Motor neuron (in vitro differentiated cells): ENCODE measurements at regions not wholly inside any gene's neighbourhood (a gene's known extent, or its start where the extent isn't known, plus 50 kb on each side); places are given as distances from the start of the nearest gene placed in this dataset.
"Not testable (repeated sequence)": the region's sequence is repeated elsewhere in the genome, so short reads cannot be mapped to it uniquely, and the experiment has no call there.

Experiments
- ATAC-seq, 8 experiments: fragments of 200-7000 bp; cut with Tn5 transposase; replicated peaks in 6 of 8; 2 replicates each; pipeline ENCODE4 v1.8.0; 2021; ENCODE audit warnings: mild to moderate bottlenecking in 8 of 8, moderate library complexity in 8 of 8
- H3K27ac ChIP-seq, 2 donors: fragments of 250-450 bp; sonication (Bioruptor Pico); 2 replicates each; pipeline ENCODE4 v1.9.0; 2021; ENCODE audit warnings: antibody characterized with exemption in 2 of 2, mild to moderate bottlenecking in 2 of 2, moderate library complexity in 1 of 2
- H3K4me1 ChIP-seq, 2 donors: fragments of 250-450 bp; sonication (Bioruptor Pico); replicated peaks in 1 of 2; 2 replicates each; pipeline ENCODE4 v1.6.1; 2021; ENCODE audit warnings: antibody characterized with exemption in 2 of 2, mild to moderate bottlenecking in 2 of 2, moderate library complexity in 1 of 2
- H3K4me3 ChIP-seq, 5 donors: fragments of 250-450 bp; sonication (Bioruptor Pico); 2 replicates each; pipeline ENCODE4 v1.9.0; 2021; ENCODE audit warnings: antibody characterized with exemption in 5 of 5, mild to moderate bottlenecking in 5 of 5, moderate library complexity in 4 of 5
- WGBS, 10 experiments: fragments of 450-650 bp; shearing (Covaris generic); methylation state at CpG; one replicate each; pipeline ENCODE4 v1.0.0; 2022; 5-methylcytosine and 5-hydroxymethylcytosine counted together
- in situ Hi-C, 9 experiments: fragments of 400-800 bp; cut with MboI; loops; one replicate each; pipeline ENCODE4 v1.15.0; 2021; ENCODE audit warnings: low sequenced_read_pairs in 9 of 9, low pct_unique_long_range_greater_than_20kb in 2 of 9; ENCODE audit not compliant: unreplicated experiment in 9 of 9

DNA sequence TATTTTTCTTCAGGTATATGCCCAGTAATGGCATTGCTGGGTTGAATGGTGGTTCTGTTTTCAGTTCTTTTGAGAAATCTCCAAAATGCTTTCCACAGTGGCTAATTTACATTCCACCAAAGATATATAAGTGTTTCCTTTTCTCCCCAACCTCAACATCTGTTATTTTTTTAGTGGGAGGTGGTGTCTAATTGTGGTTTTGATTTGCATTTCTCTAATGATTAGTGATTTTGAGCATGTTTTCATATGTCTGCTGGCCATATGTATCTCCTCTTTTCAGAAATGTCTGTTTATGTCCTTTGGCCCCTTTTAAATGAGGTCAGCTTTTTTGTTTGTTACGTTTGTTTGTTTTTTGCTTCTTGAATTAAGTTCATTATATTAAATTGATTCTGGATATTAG, 760.2 kb downstream of the KCNA4 start:
- in situ Hi-C loops = no loop called here
- ATAC-seq = peak in 1 of 8 experiments; percentile 60
- no peak overlapping the region for H3K27ac ChIP-seq
- no peaks in the 10 kb centered on the region for H3K4me1 ChIP-seq
- WGBS, 10 experiments = 0 to 10% (median 0%) methylated on average over 1 of the region's 1 CpG; no CpG with 5 or more reads in 2 of the 10 experiments
- no peak overlapping the region for H3K4me3 ChIP-seq

DNA sequence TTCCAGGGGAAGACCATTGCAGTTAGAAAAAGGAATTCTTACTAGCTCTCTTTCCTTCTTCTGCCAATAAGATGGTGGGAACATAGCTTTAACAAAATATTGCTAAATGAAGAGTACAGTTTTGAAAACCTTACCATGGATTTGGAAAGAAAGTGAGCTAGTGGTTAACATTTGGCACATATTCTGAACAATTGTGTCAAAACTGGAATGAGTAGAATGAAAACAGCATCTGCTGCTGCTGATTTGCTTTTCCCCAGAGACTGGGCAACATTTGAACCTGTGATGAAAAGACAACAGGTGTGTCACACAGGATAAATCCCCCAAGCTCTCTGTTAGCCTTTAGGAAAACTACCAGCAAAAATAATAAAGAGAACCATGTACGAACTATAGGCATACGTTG, 761.4 kb downstream of the KCNA4 start:
- 33 to 94% (median 79%) methylated on average over 1 to 2 of the region's 2 CpGs; no CpG with 5 or more reads in 2 of the 10 experiments for WGBS, 10 experiments
- Histone ChIP-seq H3K27ac (no peak overlapping the region), H3K4me3 (no peak overlapping the region), H3K4me1 (no peaks in the 10 kb centered on the region)
- ATAC-seq = no peak
- in situ Hi-C loops = no loop called here

DNA sequence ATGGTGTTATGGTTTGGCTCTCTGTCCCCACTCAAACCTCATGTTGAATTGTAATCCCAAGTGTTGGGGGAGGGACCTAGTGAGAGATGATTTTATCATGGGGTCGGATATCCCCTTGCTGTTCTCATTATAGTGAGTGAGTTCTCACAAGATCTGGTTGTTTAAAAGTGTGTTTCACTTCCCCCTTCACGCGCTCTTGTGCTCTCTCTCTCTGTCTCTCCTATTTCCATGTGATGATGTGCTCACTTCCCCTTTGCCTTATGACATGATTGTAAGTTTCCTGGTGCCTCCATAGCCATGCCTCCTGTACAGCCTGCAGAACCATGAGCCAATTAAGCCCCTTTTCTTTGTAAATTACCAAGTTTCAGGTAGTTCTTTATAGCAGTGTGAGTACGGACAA, 765.1 kb downstream of the KCNA4 start:
- Histone ChIP-seq H3K4me3 (no peak overlapping the region), H3K27ac (no peak overlapping the region), H3K4me1 (no peaks in the 10 kb centered on the region)
- 33 to 90% (median 74%) methylated on average over 1 to 4 of the region's 4 CpGs; no CpG with 5 or more reads in 1 of the 10 experiments for WGBS, 10 experiments
- in situ Hi-C loops = no loop called here
- ATAC-seq = no peak

DNA sequence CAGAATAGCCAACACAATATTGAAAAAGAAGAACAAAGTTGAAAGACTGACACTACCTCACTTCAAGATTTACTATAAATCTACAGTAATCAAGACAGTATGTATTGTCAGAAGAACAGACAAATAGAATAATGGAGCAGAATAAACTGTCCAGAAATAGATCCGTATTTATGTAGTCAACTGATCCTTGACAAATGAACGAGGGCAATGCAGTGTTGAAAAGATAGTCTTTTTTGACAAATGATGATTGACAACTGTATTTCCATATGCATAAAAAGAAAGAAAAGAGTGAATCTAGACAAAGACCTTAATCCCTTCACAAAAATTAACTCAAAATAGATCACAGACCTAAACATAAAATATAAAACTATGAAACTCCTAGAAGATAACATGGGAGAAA, 767.1 kb downstream of the KCNA4 start:
- WGBS, 10 experiments = 6 to 100% (median 71%) methylated on average over 1 to 2 of the region's 2 CpGs; no CpG with 5 or more reads in 1 of the 10 experiments
- in situ Hi-C loops = no loop called here
- ATAC-seq = no peak
- Histone ChIP-seq H3K4me1 (no peaks in the 10 kb centered on the region), H3K4me3 (no peak overlapping the region), H3K27ac (no peak overlapping the region)

DNA sequence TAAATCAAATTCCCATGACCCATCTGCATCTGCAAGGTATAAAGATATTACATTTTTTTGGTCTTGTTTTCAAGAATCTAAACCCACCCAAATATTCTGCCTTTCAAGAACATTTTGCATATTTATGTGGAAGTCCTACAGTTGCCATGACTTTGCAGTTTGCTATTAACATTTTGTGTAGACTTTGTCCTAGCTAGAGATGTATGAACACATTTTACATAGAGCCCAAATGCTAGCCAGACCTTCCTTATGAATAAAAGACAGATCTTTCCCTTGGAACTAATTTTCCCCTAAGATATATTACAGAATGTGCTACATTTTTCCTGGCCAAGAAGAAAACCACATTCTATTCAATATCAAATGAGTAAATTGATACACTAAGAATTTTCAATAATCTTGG, 772.5 kb downstream of the KCNA4 start:
- Histone ChIP-seq H3K4me1 (no peaks in the 10 kb centered on the region), H3K4me3 (no peak overlapping the region), H3K27ac (no peak overlapping the region)
- in situ Hi-C loops = no loop called here
- ATAC-seq = peak in 2 of 8 experiments; percentile 74 to 94

DNA sequence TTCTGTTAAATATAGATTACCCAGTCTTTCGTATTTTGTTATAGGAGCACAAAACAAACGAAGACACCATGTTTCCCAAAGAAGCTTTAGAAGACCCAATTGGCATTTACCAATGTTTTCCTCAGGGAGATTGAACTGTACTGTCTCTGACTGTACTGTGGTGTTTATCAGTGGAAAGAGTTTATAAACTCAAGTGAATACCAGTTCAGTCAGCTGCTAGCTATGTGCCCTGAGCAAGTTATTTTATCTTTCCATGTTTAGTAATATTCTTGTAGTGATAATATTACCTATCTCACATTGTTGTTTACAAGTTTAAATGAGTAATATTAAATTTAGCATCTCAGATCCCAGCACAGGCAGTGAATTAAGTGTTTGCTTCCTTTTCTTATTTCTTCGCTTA, 773.2 kb downstream of the KCNA4 start:
- ATAC-seq = no peak
- 26 to 100% (median 95%) methylated on average over 1 to 3 of the region's 3 CpGs; no CpG with 5 or more reads in 2 of the 10 experiments for WGBS, 10 experiments
- in situ Hi-C loops = no loop called here
- no peak overlapping the region for H3K4me3 ChIP-seq
- H3K4me1 ChIP-seq = no peaks in the 10 kb centered on the region
- no peak overlapping the region for H3K27ac ChIP-seq

DNA sequence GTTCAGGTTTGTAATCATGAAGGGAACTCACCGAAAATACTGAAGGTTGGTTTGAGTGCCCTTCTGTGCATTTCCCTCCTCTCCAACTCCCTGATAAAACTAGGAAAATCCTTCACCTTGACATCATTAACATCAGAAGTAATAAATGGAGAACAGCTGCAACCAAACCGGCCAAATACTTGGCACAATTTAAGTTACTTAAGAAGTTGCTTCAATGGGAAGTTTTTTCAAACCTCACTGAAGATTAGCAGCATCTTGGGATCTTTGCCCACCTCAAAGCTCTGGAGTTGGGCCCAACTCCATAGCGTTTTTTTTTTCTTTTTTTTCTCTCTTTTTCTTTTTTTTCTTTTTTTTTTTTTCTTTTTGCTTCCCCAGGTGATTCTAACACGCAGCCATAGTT, 784.8 kb downstream of the KCNA4 start:
- H3K4me1 ChIP-seq = no peaks in the 10 kb centered on the region
- H3K27ac ChIP-seq = no peak overlapping the region
- H3K4me3 ChIP-seq = no peak overlapping the region
- ATAC-seq = no peak
- in situ Hi-C loops = no loop called here
- 10 to 83% (median 63%) methylated on average over 2 to 4 of the region's 4 CpGs for WGBS, 10 experiments

DNA sequence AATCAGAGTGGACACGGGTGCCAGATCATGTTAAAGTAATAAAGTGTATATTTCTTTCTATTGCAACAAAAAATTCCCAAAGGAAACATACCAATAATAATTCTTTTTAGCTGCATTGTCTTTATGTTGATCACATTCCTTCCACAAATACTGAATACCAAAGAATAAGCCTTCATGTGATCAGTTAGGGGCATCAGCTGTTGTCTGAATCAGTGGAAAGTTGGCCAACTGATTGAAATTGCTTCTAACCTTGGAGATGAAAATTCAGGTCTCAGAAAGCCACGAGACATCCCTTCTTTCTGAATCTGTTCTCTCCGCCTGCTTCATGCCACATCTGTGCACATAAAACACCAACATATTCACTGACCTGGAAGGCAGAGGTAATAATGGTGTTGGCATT, 785.2 kb downstream of the KCNA4 start:
- 14 to 83% (median 64%) methylated on average over 1 to 3 of the region's 3 CpGs for WGBS, 10 experiments

DNA sequence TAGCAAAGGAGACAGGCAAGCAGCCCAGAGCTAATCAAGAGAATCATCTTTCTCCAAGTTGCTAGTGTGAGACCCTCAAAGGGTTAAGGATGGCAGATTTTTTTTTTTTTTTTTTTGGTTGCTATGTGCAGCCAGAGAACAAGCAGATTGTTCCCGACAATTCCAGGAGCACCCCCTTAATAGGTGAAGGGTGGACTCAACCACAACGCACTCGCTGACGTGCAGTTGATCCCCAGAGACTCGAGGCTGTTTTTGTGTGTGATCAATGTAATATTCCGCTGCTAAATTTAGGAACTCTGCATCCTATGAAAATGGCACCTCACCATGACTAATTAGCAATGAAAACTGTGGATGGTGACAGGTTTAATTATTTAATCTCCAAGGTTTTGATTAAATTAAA, 789.0 kb downstream of the KCNA4 start:
- WGBS, 10 experiments = 0 to 58% (median 40%) methylated on average over 1 to 6 of the region's 6 CpGs; no CpG with 5 or more reads in 1 of the 10 experiments

More for the DNA sequence above, 785.2 kb downstream of the KCNA4 start:
- H3K4me3 ChIP-seq = no peak overlapping the region
- H3K27ac ChIP-seq = no peak overlapping the region
- H3K4me1 ChIP-seq = no peaks in the 10 kb centered on the region
- ATAC-seq = no peak
- in situ Hi-C loops = no loop called here

DNA sequence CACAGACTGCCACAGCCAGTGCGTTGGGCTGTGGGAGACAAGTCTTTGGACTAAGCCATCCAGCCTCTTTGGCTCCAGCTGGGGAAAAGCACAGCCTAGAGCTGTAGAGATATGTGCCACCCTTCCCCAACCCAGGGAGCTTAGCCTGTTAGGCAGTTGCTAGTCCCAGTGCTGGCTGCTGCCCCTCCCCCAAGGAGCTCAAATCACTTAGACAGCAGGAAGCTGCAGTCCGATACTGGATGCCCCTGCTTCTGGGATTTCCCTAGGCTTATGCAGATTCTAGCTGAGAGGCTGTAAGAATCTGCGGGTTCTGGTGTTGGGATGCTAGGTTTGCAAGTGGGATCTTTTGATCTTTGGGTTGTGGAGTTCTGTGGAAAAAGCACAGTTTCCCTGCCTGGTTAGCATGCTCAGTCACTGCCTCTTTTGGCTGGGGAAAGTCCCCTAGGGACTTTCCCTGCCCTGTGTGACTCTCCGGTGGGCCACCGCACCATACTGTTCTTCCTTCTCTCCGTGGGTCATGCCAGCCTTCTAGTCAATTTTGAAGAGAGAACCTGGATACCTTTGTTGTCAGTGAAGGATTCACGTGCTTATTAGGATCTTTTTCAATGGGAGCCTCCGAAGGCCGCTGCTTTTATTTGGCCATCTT, 792.0 kb downstream of the KCNA4 start:
- no peak for ATAC-seq
- Histone ChIP-seq H3K4me3 (no peak overlapping the region), H3K4me1 (no peaks in the 10 kb centered on the region), H3K27ac (no peak overlapping the region)
- 33 to 100% (median 77%) methylated on average over 1 to 8 of the region's 9 CpGs; no CpG with 5 or more reads in 1 of the 10 experiments for WGBS, 10 experiments
- in situ Hi-C loops = no loop called here

More for the DNA sequence above, 789.0 kb downstream of the KCNA4 start:
- no peak overlapping the region for H3K4me3 ChIP-seq
- no peak overlapping the region for H3K27ac ChIP-seq
- peak in 2 of 8 experiments; percentile 51 to 53 for ATAC-seq
- in situ Hi-C loops = no loop called here
- H3K4me1 ChIP-seq = no peaks in the 10 kb centered on the region

DNA sequence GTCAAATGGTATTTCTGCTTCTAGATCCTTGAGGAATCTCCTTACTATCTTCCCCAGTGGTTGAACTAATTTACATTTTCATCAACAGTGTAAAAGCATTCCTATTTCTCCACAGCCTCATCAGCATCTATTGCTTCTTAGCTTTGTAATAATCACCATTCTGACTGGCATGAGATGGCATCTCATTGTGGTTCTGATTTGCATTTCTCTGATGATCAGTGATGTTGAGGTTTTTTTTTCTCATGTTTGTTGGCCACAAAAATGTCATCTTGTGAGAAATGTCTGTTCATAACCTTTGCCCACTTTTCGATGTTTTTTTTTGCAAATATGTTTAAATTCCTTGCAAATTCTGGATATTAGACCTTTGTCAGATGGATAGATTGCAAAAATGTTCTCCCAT, 797.3 kb downstream of the KCNA4 start:
- in situ Hi-C loops, H3K4me1 ChIP-seq, ATAC-seq, H3K27ac ChIP-seq, H3K4me3 ChIP-seq: not testable (repeated sequence)
- WGBS, 10 experiments = 0 to 33% (median 0%) methylated on average over 1 of the region's 1 CpG; no CpG with 5 or more reads in 1 of the 10 experiments

DNA sequence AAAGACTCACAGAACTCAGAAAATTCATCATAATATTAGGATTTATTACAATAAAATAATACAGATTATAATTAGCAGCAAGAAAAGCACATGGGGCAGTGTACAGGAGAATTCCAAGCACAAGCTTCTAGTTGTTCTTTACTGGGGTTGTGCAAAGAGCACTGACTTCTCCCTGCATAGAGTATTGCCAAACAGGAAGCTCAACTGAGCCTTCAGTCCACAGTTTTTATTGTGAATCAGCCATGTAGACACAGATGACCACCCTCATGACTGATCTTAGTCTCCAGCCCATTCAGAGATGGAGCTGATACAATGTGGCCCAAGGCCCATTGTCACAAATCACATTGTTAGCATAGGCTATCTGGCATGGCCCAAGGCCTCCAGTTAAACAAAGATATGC, 798.9 kb downstream of the KCNA4 start:
- in situ Hi-C loops = no loop called here
- no peak for ATAC-seq
- no peaks in the 10 kb centered on the region for H3K4me1 ChIP-seq
- no peak overlapping the region for H3K4me3 ChIP-seq
- H3K27ac ChIP-seq = no peak overlapping the region

DNA sequence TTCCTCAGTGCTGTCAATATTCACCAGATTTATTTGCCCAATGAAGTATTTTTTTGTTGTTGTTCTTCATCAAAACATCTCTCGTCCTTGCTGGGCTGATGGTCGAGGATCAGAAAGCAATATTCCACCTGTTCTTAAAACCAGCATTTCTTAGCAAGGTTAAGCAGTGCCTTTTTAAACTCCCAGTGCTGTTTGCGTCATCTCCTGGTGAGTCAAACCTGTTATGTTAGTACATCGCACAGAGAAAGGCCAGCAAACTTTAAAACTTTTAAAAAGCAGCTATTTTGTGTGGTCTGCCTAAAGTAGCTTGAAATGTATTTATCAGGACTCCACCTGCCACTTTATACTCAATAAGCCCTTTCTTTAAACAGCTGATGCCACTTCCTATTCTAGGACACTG, 802.0 kb downstream of the KCNA4 start:
- ATAC-seq = no peak
- Histone ChIP-seq H3K4me1 (no peaks in the 10 kb centered on the region), H3K4me3 (no peak overlapping the region), H3K27ac (no peak overlapping the region)
- WGBS, 10 experiments = 8 to 84% (median 25%) methylated on average over 3 to 4 of the region's 4 CpGs; no CpG with 5 or more reads in 2 of the 10 experiments
- in situ Hi-C loops = no loop called here

DNA sequence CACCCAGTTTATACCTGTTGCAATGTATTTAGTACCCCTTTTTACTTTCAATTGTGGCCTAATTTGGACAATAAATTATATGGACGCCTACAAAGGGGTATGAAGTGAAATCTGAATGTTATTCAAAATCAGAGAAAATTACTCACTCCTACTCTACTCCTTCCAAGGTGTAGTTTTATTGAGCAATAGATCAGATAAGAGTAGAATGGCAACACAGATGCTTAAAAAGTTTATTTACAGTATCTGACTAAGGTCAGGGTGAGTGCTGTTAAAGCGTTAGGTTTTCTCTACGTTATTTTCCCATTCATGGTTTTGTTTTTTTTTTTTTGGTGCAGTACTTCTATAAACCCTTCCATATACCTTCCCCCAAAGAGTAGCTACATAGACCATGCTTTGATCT, 805.6 kb downstream of the KCNA4 start:
- in situ Hi-C loops = no loop called here
- H3K4me3 ChIP-seq = no peak overlapping the region
- peaks cover 0 to 4% of the 10 kb centered on the region in 2 donors for H3K4me1 ChIP-seq
- ATAC-seq = no peak
- WGBS, 10 experiments = 33 to 100% (median 79%) methylated on average over 1 to 3 of the region's 3 CpGs
- no peak overlapping the region for H3K27ac ChIP-seq
